ENCODE measurements at regions not wholly inside any gene's neighbourhood (a gene's known extent, or its start where the extent isn't known, plus 50 kb on each side); places are given as distances from the start of the nearest gene placed in this dataset.

DNA sequence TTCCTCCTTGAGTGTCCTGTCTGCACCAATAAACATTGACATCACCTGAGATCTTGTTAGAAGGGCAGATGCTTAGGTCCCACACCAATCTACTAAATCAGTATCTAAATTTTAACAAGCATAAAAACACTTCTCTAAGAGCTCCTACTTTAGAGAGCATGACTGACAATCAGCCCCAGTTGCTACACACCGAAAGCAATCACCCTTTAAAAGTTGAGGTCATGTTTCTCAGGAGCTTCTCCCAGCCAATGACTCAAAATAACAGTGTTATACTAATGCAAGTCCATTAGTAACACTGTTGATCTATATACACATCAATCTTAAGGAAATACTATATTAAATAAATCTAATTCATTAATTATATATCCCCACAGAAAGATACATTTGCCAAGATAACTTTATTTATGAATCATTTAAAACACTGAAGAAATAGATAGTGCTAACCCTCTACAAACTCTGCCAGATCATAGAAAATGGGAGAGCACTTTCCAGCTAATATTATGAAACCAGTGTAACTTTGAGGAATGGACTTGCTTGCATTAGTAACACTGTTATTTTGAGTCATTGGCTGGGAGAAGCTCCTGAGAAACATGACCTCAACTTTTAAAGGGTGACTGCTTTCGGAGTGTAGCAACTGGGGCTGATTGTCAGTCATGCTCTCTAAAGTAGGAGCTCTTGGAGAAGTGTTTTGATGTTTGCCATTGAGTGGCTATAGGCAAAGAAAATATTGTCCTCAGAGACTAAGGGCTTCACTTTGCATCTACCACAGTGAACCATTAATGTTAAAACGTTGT, 109.8 kb upstream of the HDX start:
- DNase-seq (no peak), ATAC-seq (ENCODE audit: low read depth) (no peak)
- no peaks in the 10 kb centered on the region for H3K27me3 ChIP-seq (replicated peaks in 1 of 4; ENCODE audit: control extremely low read depth in 1 of 4, control insufficient read depth in 3 of 4, insufficient read depth in 4 of 4, low read length in 3 of 4)
- POLR2A ChIA-PET: no interaction called here
- no peaks in the 10 kb centered on the region for H3K9me3 Mint-ChIP-seq (ENCODE audit: insufficient read depth)
- H3K9ac ChIP-seq (ENCODE audit: low read length): no peak overlapping the region
- WGBS (ENCODE audit: insufficient coverage): no CpG with 5 or more reads among the region's 3 CpGs
- TF ChIP-seq, protein P1, sequence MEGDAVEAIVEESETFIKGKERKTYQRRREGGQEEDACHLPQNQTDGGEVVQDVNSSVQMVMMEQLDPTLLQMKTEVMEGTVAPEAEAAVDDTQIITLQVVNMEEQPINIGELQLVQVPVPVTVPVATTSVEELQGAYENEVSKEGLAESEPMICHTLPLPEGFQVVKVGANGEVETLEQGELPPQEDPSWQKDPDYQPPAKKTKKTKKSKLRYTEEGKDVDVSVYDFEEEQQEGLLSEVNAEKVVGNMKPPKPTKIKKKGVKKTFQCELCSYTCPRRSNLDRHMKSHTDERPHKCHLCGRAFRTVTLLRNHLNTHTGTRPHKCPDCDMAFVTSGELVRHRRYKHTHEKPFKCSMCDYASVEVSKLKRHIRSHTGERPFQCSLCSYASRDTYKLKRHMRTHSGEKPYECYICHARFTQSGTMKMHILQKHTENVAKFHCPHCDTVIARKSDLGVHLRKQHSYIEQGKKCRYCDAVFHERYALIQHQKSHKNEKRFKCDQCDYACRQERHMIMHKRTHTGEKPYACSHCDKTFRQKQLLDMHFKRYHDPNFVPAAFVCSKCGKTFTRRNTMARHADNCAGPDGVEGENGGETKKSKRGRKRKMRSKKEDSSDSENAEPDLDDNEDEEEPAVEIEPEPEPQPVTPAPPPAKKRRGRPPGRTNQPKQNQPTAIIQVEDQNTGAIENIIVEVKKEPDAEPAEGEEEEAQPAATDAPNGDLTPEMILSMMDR (IDR thresholded peaks at IDR 0.05): no peak
- TF ChIP-seq EZH2 (IDR thresholded peaks at IDR 0.05; ENCODE audit: borderline replicate concordance, insufficient read depth, low read depth, low read length, poor library complexity, severe bottlenecking): no peak
- H3K79me2 ChIP-seq (ENCODE audit: control insufficient read depth, insufficient read depth, low read length): no peaks in the 10 kb centered on the region
- no peak overlapping the region for H3K27ac Mint-ChIP-seq
- no peak overlapping the region for H3K4me2 ChIP-seq (replicated peaks; ENCODE audit: low read depth, low read length, poor library complexity, severe bottlenecking)
- intact Hi-C loops (cut with micrococcal nuclease): no loop called here
- H3K9me3 ChIP-seq (ENCODE audit: control extremely low read depth in 1 of 3, control insufficient read depth in 2 of 3, insufficient read depth in 1 of 3, low read length in 2 of 3): no peaks in the 10 kb centered on the region
- no peaks in the 10 kb centered on the region for H3K4me1 Mint-ChIP-seq
- no peak overlapping the region for H3K4me3 Mint-ChIP-seq
- no peaks in the 10 kb centered on the region for H4K20me1 ChIP-seq (ENCODE audit: control insufficient read depth, insufficient read depth, low read length, poor library complexity, severe bottlenecking)
- CTCF ChIA-PET: no interaction called here
- no peaks in the 10 kb centered on the region for H3K27me3 Mint-ChIP-seq
- H3K27ac ChIP-seq (ENCODE audit: low read length in 2 of 2): no peak overlapping the region
- no peaks in the 10 kb centered on the region for H3K4me1 ChIP-seq (ENCODE audit: control insufficient read depth in 2 of 2, insufficient read depth in 2 of 2, low read length in 2 of 2)
- H3K36me3 ChIP-seq (replicated peaks in 1 of 2; ENCODE audit: control extremely low read depth in 1 of 2, control insufficient read depth in 1 of 2, extremely low read depth in 1 of 2, insufficient read depth in 2 of 2, low read length in 1 of 2): no peaks in the 10 kb centered on the region
- no peak overlapping the region for H3K4me3 ChIP-seq (ENCODE audit: control extremely low read depth in 1 of 5, extremely low read depth in 1 of 5, insufficient read depth in 1 of 5, low read depth in 2 of 5, low read length in 4 of 5)
- no peak overlapping the region for H2AFZ ChIP-seq (ENCODE audit: insufficient read depth, low read depth, low read length, poor library complexity, severe bottlenecking)

DNA sequence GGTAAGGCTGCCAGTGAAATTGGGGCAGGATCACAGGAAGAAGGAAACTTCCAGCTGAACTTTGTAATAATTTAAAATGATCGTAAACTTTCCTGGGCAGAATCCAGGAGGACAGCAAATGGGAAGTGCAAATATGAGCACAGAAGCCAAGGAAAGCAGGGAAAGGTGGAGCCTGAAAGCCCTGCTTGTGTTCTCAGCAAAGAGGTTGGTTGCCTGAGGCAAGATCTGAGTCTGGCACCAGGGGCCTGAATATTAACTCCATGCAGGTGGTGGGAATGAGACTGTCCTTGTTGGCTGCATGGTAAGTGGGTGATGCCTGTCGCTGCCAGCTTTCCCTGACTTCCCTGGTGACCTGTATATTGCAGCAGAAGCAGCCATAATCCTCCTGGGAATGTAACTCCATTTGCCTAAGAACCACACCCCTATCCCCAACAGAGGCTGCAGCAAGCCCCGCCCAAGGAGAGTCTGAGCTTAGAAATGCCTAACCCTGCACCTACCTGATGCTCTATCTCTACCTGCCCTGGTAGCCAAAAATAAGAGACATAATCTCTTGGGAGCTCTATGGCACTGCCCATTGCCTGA, 132.0 kb upstream of the HDX start:
- 47% methylated on average over 2 of the region's 3 CpGs for WGBS (ENCODE audit: insufficient coverage)
- no peak overlapping the region for H3K4me3 Mint-ChIP-seq

More for the DNA sequence above, 132.0 kb upstream of the HDX start:
- Histone ChIP-seq H3K36me3 (replicated peaks in 1 of 2; ENCODE audit: control extremely low read depth in 1 of 2, control insufficient read depth in 1 of 2, extremely low read depth in 1 of 2, insufficient read depth in 2 of 2, low read length in 1 of 2) (no peaks in the 10 kb centered on the region), H3K9me3 (ENCODE audit: control extremely low read depth in 1 of 3, control insufficient read depth in 2 of 3, insufficient read depth in 1 of 3, low read length in 2 of 3) (peaks cover 0 to 1% (median 0%) of the 10 kb centered on the region in 3 donors), H4K20me1 (ENCODE audit: control insufficient read depth, insufficient read depth, low read length, poor library complexity, severe bottlenecking) (no peaks in the 10 kb centered on the region), H2AFZ (ENCODE audit: insufficient read depth, low read depth, low read length, poor library complexity, severe bottlenecking) (no peak overlapping the region), H3K27ac (ENCODE audit: low read length in 2 of 2) (no peak overlapping the region), H3K4me1 (ENCODE audit: control insufficient read depth in 2 of 2, insufficient read depth in 2 of 2, low read length in 2 of 2) (no peaks in the 10 kb centered on the region), H3K4me3 (ENCODE audit: control extremely low read depth in 1 of 5, extremely low read depth in 1 of 5, insufficient read depth in 1 of 5, low read depth in 2 of 5, low read length in 4 of 5) (no peak overlapping the region), H3K27me3 (replicated peaks in 1 of 4; ENCODE audit: control extremely low read depth in 1 of 4, control insufficient read depth in 3 of 4, insufficient read depth in 4 of 4, low read length in 3 of 4) (no peaks in the 10 kb centered on the region), H3K9ac (ENCODE audit: low read length) (no peak overlapping the region), H3K4me2 (replicated peaks; ENCODE audit: low read depth, low read length, poor library complexity, severe bottlenecking) (no peak overlapping the region), H3K79me2 (ENCODE audit: control insufficient read depth, insufficient read depth, low read length) (no peaks in the 10 kb centered on the region)
- ChIA-PET POLR2A (no interaction called here), CTCF (no interaction called here)
- H3K27me3 Mint-ChIP-seq: no peaks in the 10 kb centered on the region
- no peaks in the 10 kb centered on the region for H3K4me1 Mint-ChIP-seq
- H3K9me3 Mint-ChIP-seq (ENCODE audit: insufficient read depth): no peaks in the 10 kb centered on the region
- intact Hi-C loops (cut with micrococcal nuclease): no loop called here
- H3K27ac Mint-ChIP-seq: no peak overlapping the region
- TF ChIP-seq, protein P1 (IDR thresholded peaks at IDR 0.05): no peak
- no peak for TF ChIP-seq EZH2 (IDR thresholded peaks at IDR 0.05; ENCODE audit: borderline replicate concordance, insufficient read depth, low read depth, low read length, poor library complexity, severe bottlenecking)
- DNase-seq: no peak
- ATAC-seq (ENCODE audit: low read depth): no peak

Measured in B cell (primary cell).